Subcutaneous abdominal adipose tissue (tissue), 5 donors: ENCODE measurements at regions not wholly inside any gene's neighbourhood (a gene's known extent, or its start where the extent isn't known, plus 50 kb on each side); places are given as distances from the start of the nearest gene placed in this dataset.

ENCODE experiments used
- H3K27ac ChIP-seq: one replicate; pipeline ENCODE4 v1.7.0; 2013; ENCODE audit warnings: low read depth, mild to moderate bottlenecking, inconsistent platforms, low read length, moderate library complexity
- H3K27me3 ChIP-seq, 5 donors: one replicate each; pipeline ENCODE4 v1.7.0; 2013; ENCODE audit warnings: low read length in 5 of 5, inconsistent platforms in 1 of 5; ENCODE audit not compliant: control insufficient read depth in 5 of 5, insufficient read depth in 4 of 5
- H3K36me3 ChIP-seq, 5 donors: one replicate each; pipeline ENCODE4 v1.7.0; 2013; ENCODE audit warnings: low read length in 5 of 5; ENCODE audit not compliant: control insufficient read depth in 5 of 5, insufficient read depth in 5 of 5
- H3K4me1 ChIP-seq, 5 donors: one replicate each; pipeline ENCODE4 v1.7.0; 2013; ENCODE audit warnings: low read length in 5 of 5, mild to moderate bottlenecking in 3 of 5, moderate library complexity in 1 of 5; ENCODE audit not compliant: control insufficient read depth in 5 of 5, insufficient read depth in 5 of 5
- H3K4me3 ChIP-seq, 5 donors: one replicate each; pipeline ENCODE4 v1.7.0; 2013; ENCODE audit warnings: low read length in 5 of 5, low read depth in 1 of 5
- H3K9ac ChIP-seq, 5 donors: one replicate each; pipeline ENCODE4 v1.7.0; 2013; ENCODE audit warnings: low read length in 5 of 5, mild to moderate bottlenecking in 4 of 5, moderate library complexity in 3 of 5
- H3K9me3 ChIP-seq, 5 donors: one replicate each; pipeline ENCODE4 v1.7.0; 2013; ENCODE audit warnings: low read length in 5 of 5; ENCODE audit not compliant: control insufficient read depth in 5 of 5
- donor health status: healthy.
- donor health status: healthy.
- donor health status: healthy.
- donor health status: healthy.
- donor health status: healthy.

GRCh38 chr2:203603456-203604389 is 68.6 kb upstream of the RAPH1 start:
- H3K9me3 ChIP-seq: no peaks in the 10 kb centered on the region
- H3K4me1 ChIP-seq: peaks cover 0 to 8% (median 0%) of the 10 kb centered on the region in 5 donors
- no peak overlapping the region for H3K4me3 ChIP-seq
- H3K9ac ChIP-seq: no peak overlapping the region
- no peaks in the 10 kb centered on the region for H3K36me3 ChIP-seq
- H3K27me3 ChIP-seq: no peaks in the 10 kb centered on the region
- H3K27ac ChIP-seq: no peak overlapping the region

- H3K27me3 ChIP-seq: no peaks in the 10 kb centered on the region
- H3K9ac ChIP-seq: no peak overlapping the region
- no peak overlapping the region for H3K27ac ChIP-seq
- no peaks in the 10 kb centered on the region for H3K36me3 ChIP-seq
- H3K9me3 ChIP-seq: no peaks in the 10 kb centered on the region
- peaks cover 0 to 8% (median 0%) of the 10 kb centered on the region in 5 donors for H3K4me1 ChIP-seq
- H3K4me3 ChIP-seq: no peak overlapping the region
These were observed 70.2 kb upstream of the RAPH1 start for GRCh38 chr2:203605302-203605701.

DNA sequence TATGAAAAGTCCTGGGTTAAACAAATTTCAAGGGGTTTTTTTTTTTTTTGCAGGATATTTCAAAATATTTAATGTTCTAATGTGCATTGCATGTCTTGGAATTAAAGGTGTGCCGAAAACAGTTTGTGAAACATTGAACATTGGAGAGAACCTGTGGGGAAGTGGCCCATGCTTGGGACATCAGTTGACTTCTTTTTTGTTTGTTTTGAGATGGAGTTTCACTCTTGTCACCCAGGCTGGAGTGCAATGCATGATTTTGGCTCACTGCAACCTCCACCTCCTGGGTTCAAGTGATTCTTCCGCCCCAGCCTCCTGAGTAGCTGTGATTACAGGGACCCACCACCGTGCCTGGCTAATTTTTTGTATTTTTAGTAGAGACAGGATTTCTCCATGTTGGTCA is 71.0 kb upstream of the RAPH1 start:
- H3K36me3 ChIP-seq: no peaks in the 10 kb centered on the region
- H3K27ac ChIP-seq: no peak overlapping the region
- peaks cover 0 to 8% (median 0%) of the 10 kb centered on the region in 5 donors for H3K4me1 ChIP-seq
- H3K27me3 ChIP-seq: no peaks in the 10 kb centered on the region
- H3K4me3 ChIP-seq: no peak overlapping the region
- no peaks in the 10 kb centered on the region for H3K9me3 ChIP-seq
- H3K9ac ChIP-seq: no peak overlapping the region

- peaks cover 0 to 1% (median 0%) of the 10 kb centered on the region in 5 donors for H3K4me1 ChIP-seq
- H3K9ac ChIP-seq: no peak overlapping the region
- H3K27ac ChIP-seq: no peak overlapping the region
- H3K36me3 ChIP-seq: no peaks in the 10 kb centered on the region
- H3K9me3 ChIP-seq: no peaks in the 10 kb centered on the region
- H3K4me3 ChIP-seq: no peak overlapping the region
- H3K27me3 ChIP-seq: no peaks in the 10 kb centered on the region
These were observed 75.5 kb upstream of the RAPH1 start for GRCh38 chr2:203610558-203610957.

- no peaks in the 10 kb centered on the region for H3K9me3 ChIP-seq
- no peak overlapping the region for H3K9ac ChIP-seq
- H3K27ac ChIP-seq: no peak overlapping the region
- H3K4me1 ChIP-seq: no peaks in the 10 kb centered on the region
- H3K27me3 ChIP-seq: no peaks in the 10 kb centered on the region
- H3K36me3 ChIP-seq: no peaks in the 10 kb centered on the region
- no peak overlapping the region for H3K4me3 ChIP-seq
These were observed 77.1 kb upstream of the RAPH1 start for GRCh38 chr2:203612246-203612645.

- Histone ChIP-seq H3K36me3 (no peaks in the 10 kb centered on the region), H3K27me3 (no peaks in the 10 kb centered on the region), H3K4me1 (peaks cover 0 to 3% (median 0%) of the 10 kb centered on the region in 5 donors), H3K9ac (no peak overlapping the region), H3K9me3 (peaks cover 0 to 3% (median 0%) of the 10 kb centered on the region in 5 donors), H3K4me3 (no peak overlapping the region), H3K27ac (no peak overlapping the region)
These were observed 84.3 kb upstream of the RAPH1 start for GRCh38 chr2:203619267-203619878.

GRCh38 chr2:203621981-203622515 is 84.4 kb upstream of the CD28 start:
- H3K4me3 ChIP-seq: no peak overlapping the region
- H3K27ac ChIP-seq: no peak overlapping the region
- no peak overlapping the region for H3K9ac ChIP-seq
- H3K36me3 ChIP-seq: no peaks in the 10 kb centered on the region
- H3K27me3 ChIP-seq: no peaks in the 10 kb centered on the region
- H3K4me1 ChIP-seq: peaks cover 0 to 8% (median 6%) of the 10 kb centered on the region in 5 donors
- peaks cover 0 to 3% (median 0%) of the 10 kb centered on the region in 5 donors for H3K9me3 ChIP-seq

- Histone ChIP-seq H3K9me3 (peaks cover 0 to 3% (median 0%) of the 10 kb centered on the region in 5 donors), H3K9ac (no peak overlapping the region)
These were observed 83.3 kb upstream of the CD28 start for GRCh38 chr2:203623096-203623495.

DNA sequence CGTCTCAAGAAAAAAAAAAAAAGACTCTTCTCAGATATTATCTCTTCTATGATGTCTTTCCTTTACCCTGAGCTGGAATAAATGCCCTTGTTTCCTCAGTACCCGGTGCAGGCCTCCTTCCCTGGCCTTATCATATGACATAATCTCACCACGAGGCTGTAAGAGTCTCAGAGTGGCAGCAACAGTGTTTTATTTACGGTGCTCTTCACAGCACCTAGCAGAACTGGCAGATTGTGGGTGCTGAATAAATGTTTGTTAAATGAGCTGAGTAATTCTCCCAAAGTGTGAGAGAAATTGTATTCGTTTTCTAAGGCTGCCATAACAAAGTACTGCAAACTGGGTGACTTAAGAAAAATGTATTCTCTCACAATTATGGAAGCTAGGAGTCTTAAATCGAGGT is 82.8 kb upstream of the CD28 start:
- Histone ChIP-seq H3K36me3 (no peaks in the 10 kb centered on the region), H3K9me3 (peaks cover 0 to 3% (median 0%) of the 10 kb centered on the region in 5 donors), H3K27ac (no peak overlapping the region), H3K4me3 (no peak overlapping the region), H3K27me3 (no peaks in the 10 kb centered on the region), H3K9ac (no peak overlapping the region), H3K4me1 (peaks cover 0 to 15% (median 13%) of the 10 kb centered on the region in 5 donors)

More at GRCh38 chr2:203623096-203623495, 83.3 kb upstream of the CD28 start:
- H3K4me1 ChIP-seq: peaks cover 0 to 14% (median 10%) of the 10 kb centered on the region in 5 donors
- H3K36me3 ChIP-seq: no peaks in the 10 kb centered on the region
- no peak overlapping the region for H3K27ac ChIP-seq
- no peak overlapping the region for H3K4me3 ChIP-seq
- no peaks in the 10 kb centered on the region for H3K27me3 ChIP-seq

DNA sequence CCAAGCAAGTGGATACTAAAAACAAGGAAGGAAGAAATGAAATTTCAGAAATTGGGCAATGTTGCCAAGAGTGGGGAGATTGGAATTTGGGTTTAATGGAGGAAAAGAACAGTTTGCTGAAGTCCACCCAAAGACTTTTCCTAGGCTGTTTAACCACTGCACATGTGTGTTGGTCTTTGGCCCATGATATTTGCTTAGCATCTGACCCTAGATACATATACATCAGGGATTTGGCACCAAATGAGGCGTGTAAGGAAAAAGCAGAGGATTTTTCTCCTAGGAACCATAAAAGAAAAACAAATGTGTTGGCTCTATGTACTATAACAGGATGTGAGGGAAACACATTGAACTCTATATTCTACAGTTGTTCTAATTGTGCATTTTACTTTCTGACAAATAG is 80.7 kb upstream of the CD28 start:
- no peaks in the 10 kb centered on the region for H3K27me3 ChIP-seq
- H3K27ac ChIP-seq: no peak overlapping the region
- no peaks in the 10 kb centered on the region for H3K36me3 ChIP-seq
- no peak overlapping the region for H3K9ac ChIP-seq
- H3K4me3 ChIP-seq: no peak overlapping the region
- H3K4me1 ChIP-seq: peaks cover 0 to 17% (median 13%) of the 10 kb centered on the region in 5 donors
- no peaks in the 10 kb centered on the region for H3K9me3 ChIP-seq
